EH (cell line): ENCODE measurements at regions not wholly inside any gene's neighbourhood (a gene's known extent, or its start where the extent isn't known, plus 50 kb on each side); places are given as distances from the start of the nearest gene placed in this dataset.

Source experiments
- DNase-seq: peaks from one replicate; pipeline ENCODE4 v3.0.0-alpha.2; 2015; ENCODE audit warnings: low read depth

GRCh38 chr5:124232515-124232914 is 513.9 kb downstream of the ZNF608 start:
- no peak for DNase-seq

- no peak for DNase-seq
These were observed 514.6 kb downstream of the ZNF608 start for GRCh38 chr5:124231802-124232201.

DNA sequence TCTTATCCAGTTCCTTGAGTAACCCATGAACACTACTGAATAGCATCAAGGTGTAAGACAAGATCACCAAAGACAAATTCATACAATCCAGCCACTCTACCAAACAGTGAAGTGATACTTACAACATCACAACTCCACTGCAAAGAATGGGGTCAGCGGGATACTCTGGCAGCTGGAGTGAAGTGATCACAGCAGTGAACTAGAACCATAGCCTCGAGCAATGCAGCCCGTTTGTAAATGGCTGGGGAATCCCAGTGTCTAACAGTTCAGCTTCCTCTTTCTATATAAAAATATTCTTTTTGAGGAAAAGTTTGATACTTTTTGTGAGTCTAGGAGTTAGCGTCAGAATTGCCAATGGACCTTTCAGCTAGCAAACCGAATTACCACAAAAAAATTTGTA is 515.2 kb downstream of the ZNF608 start:
- no peak for DNase-seq

GRCh38 chr5:124230456-124230855 is 516.0 kb downstream of the ZNF608 start:
- DNase-seq: no peak

GRCh38 chr5:124229352-124229751 is 517.1 kb downstream of the ZNF608 start:
- no peak for DNase-seq

GRCh38 chr5:124227914-124228313 is 518.5 kb downstream of the ZNF608 start:
- no peak for DNase-seq

- DNase-seq: no peak
These were observed 526.0 kb downstream of the ZNF608 start for GRCh38 chr5:124220418-124220817.

DNA sequence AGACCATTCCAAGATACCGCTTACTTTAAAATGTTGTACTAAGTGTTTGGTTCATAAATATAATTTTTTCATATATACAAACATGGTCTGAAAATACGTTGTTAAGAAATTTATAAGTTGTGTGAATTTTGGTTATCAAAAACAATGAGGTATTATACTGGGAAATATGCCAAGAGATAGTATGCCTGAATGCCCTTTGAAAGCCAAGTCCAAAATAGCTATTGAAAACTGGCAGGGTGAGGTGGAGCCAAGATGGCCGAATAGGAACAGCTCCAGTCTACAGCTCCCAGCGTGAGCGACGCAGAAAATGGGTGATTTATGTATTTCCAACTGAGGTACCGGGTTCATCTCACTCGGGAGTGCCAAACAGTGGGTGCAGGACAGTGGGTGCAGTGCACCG is 533.5 kb downstream of the ZNF608 start:
- no peak for DNase-seq

DNA sequence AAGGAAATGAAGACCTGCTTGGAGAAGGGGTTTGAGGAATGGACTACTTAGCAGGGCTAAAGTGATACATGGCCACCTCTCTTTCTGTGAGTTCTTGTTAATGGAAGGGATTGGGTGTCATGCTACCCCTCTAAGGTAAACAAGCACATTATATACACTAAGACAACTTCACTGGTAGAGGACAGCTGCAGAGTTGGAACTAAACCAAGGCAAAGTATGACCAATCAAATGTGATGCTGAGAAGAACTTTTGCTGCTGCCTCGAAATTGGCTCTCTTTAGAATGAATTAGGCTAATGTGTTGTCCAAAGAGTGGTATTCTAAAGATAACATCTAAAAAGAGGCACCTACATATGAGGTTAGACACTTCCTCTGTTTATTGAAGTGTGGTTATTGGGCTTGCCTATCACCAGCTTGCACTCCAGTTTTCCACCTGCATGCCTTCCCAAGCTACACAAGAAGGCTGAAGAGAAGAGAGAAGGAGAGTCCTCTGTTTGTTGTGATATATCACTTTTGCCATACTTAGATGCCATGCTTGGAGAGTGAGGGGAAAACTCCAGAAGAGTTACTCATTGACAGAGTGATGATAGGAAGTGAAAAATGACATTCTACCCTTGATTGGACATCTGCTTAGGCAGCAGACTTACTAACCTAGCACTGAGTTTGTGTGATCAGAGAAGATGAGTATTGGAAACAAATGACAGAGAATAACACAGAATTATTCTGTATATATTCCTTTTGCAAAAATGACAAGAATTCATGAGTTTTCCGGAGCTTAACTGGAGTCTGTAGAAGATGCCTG is 536.1 kb downstream of the ZNF608 start:
- DNase-seq: no peak

- DNase-seq: no peak
These were observed 539.3 kb downstream of the ZNF608 start for GRCh38 chr5:124207118-124207517.

DNA sequence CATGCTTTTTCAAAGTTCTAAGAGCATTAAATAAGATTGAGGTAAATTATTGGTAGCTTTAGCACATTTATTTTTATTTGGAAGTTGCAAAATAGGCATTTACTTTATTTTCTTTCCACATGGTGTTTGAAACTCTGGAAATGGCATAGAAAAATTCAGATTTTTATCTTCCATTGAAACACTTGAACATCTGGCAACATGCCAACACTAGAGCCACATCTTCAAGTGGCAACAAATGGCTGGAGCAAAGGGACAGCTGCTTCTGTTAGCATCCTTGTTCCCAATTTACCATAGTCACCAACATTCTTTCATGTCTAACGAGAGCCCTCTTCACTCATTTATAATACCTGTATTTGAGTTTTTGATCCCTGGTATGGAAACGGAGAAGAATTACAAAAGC is 539.9 kb downstream of the ZNF608 start:
- DNase-seq: no peak

- no peak for DNase-seq
These were observed 543.1 kb downstream of the ZNF608 start for GRCh38 chr5:124203303-124203702.

DNA sequence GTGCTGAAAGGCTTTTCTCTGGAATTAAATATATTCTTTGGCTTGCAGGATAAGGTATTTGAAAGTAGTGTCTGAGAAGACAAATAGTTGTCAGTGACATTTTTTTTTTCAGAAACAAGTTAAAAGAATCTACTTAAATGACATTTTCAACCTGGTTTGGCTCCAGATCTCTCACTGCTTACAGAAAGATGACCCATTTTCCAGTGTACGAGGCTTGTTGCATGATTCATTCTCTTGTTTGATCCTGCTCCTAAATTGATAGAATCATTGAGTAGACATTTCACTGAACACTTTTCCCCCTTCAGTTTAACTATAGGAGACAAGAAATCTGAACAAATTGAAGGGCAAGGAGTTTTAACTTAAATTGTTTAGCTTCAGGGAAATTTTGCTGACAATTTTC is 546.1 kb downstream of the ZNF608 start:
- DNase-seq: no peak

GRCh38 chr5:124199893-124200292 is 546.5 kb downstream of the ZNF608 start:
- DNase-seq: no peak

- DNase-seq: no peak
These were observed 551.0 kb downstream of the ZNF608 start for GRCh38 chr5:124195411-124195810.

DNA sequence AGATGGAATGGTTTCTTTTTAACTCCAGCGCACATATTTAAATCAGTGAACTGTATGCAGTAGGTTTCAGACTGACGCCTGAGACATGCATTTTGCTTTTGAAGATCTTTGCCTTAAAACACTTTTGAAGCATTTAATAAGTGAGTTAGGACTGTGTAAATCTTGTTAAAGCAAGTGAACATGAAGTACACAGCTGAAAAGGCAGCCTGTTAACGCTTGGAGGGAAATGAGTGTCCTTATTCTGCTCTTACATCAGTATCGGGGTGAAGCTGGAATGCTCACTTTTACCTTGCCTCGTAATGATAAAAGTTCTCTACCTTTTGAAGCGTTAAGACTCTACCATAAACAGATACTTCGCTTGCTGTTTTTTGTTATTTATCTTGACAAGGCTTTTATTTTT is 552.2 kb downstream of the ZNF608 start:
- DNase-seq: no peak

DNA sequence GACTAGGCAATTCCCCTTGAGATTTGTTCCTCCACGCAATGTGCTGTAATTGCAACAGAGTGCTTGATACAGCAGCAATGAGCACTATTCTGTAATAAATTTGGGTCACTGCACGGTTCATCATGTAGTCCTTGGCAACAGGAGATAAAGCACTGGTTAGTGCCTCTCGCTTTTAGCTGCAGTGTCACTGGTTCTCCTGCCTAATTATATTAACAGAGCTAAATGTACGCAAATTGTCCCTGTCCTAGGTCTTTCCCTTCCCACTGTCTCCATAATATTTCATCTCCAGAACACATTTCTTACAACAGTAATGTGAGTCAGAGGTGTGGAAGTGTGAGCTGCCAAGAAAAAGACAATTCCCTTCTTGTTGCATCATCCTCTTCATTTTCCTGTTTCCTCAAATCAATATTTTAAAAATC is 553.1 kb downstream of the ZNF608 start:
- DNase-seq: no peak

DNA sequence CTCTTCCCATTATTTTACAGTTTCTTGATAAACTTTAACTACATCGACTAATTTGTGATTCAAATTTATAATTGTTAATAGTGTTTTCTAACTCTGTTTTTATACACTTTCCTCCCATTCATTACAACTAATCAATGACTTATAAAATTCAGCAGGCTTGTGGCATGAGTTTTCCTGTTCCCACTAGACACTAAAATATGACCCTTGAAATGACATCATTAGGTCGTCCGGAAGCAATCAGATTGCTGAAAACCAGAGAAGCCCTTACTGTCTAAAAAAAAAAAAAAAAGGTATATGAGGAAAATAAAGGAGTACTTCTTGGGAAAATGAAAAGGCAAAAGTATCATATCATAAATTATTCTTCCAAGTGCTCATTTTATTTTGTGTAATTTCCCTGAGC is 553.7 kb downstream of the ZNF608 start:
- DNase-seq: no peak

- DNase-seq: no peak
These were observed 560.7 kb downstream of the ZNF608 start for GRCh38 chr5:124185716-124186115.

DNA sequence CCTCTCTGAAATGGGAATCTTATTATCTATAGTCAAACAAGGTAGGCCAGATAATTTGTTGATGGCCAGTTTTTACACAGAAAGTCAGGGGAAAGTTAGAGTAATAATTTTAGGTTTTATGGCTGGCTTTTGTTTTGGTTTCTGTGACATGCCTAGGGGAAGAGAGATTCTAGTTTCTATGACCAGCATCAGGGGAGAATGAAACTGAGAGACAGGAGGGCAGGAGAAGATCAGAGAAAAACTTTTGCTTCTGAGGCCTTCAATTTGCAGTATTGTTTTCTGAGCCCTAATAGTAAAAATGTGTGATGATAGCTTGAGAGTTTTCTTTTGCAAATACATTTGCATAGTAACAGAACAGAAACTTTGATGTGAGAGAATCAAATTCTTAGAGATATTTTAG is 564.3 kb downstream of the ZNF608 start:
- DNase-seq: no peak

DNA sequence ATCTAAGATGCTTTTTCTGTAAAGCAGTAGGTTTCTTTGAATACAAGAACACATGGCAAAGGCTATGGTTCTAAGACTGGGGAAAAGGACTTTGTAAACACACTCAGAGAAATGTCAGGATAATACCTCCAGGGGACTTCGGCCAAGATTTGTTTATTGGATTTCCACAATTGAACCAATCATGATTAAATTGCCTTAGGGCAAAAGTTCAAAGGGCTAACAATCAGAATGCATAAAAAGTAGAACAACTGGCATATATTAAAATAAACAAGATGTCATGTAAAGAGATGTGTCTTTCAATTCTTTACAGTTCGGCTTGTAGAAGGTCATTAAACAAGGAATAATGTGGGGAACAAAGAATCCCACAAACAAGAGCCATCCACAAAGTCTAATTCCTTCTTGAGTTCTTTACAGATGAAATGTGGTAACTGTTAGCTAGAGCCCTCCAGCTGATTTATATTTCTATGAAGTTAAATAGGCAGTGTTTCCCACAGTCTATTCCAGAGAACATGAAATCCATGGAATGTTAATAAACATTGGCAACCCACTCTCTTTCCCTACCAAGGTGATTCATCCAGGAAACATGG is 565.5 kb downstream of the ZNF608 start:
- DNase-seq: no peak

DNA sequence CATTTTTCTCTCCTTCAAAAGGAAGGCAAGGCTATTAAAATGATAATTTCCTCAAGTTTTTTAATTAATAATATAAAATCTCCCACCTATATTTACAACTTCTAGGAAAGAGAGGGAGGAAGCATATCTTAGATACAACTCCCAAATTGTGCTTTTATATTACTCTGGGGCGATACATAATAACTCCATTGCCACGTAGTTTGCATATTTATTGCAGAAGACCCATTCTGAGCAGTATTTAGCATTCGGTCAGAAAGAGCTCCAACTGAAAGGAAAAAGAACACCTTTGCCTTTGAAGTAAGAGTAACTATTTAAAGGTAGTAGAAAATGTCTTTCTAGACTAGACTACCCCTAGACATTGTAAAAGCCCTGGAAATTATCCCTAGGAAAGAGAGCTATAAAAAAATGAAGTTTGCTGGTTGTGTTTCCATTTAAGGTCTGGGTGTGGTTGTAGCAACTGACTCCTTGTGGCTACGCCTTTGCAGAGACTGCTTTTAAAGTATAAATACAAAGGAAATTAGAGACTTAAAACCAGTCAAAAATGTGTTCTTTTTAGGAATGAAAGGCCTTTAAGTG is 566.1 kb downstream of the ZNF608 start:
- DNase-seq: no peak

DNA sequence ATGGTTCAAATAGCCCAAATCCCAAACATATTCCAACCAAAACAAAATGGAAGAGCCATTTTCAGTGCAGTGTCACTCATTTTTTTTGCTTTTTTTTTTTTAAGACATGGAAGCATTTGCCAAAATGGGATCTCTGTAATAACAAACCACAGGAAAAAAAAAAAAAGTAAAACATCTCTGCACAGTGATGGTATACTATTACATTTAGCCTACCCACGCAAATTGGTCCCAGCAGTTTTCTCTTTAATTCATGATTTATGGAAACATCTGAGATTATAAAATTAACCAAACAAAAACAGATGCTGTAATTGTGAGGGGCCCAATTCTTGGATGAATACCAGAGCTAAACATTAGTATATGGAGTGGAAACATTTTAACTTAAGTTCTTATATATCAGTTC is 566.6 kb downstream of the ZNF608 start:
- DNase-seq: no peak

DNA sequence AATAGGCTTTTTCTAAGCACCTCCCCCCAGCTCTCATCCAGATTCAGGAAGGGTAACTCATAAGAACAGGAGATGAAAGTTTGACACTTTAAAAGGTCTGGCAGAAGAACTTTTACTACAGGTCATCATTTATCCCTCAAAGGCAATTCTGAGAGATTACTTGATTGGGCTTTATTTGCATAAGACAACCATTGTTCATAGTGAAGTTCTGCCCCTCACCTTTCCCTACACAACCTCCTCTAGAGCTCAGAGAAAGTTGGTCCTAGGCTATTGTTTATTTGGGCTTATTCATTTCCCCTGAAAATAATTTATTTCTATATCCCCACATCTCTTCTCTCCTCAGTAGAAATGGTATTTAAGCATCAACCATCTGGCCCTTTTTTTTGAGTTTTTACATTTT is 568.4 kb downstream of the ZNF608 start:
- no peak for DNase-seq
